ENCODE measurements at regions not wholly inside any gene's neighbourhood (a gene's known extent, or its start where the extent isn't known, plus 50 kb on each side); places are given as distances from the start of the nearest gene placed in this dataset.

- no peak overlapping the region for H2AFZ ChIP-seq (ENCODE audit: low read length)
- H3K18ac ChIP-seq (ENCODE audit: low read length) = peak overlapping the region; percentile 15
- WGBS, 2 donors (ENCODE audit: extremely low coverage in 2 of 2, insufficient read length in 2 of 2, insufficient replicate concordance in 1 of 2) = no CpG with 5 or more reads among the region's 5 CpGs
- H3K23ac ChIP-seq (ENCODE audit: low read depth, low read length, poor library complexity) = no peak overlapping the region
- no peak overlapping the region for H2BK5ac ChIP-seq (ENCODE audit: low read length)
- no peaks in the 10 kb centered on the region for H3K27me3 ChIP-seq (ENCODE audit: control insufficient read depth in 3 of 3, insufficient read depth in 3 of 3, low read depth in 1 of 3, low read length in 3 of 3)
- H3K4me1 ChIP-seq (ENCODE audit: control insufficient read depth in 2 of 2, insufficient read depth in 1 of 2, low read depth in 1 of 2, low read length in 2 of 2) = no peaks in the 10 kb centered on the region
- no peak overlapping the region for H3K4ac ChIP-seq (ENCODE audit: low read length)
- no peak overlapping the region for H2BK15ac ChIP-seq (ENCODE audit: low read length)
- H4K91ac ChIP-seq (ENCODE audit: low read depth, low read length, poor library complexity) = no peak overlapping the region
- no peak overlapping the region for H3K4me3 ChIP-seq (ENCODE audit: low read length in 2 of 2)
- H3K79me1 ChIP-seq (ENCODE audit: low read depth, low read length) = no peaks in the 10 kb centered on the region
- H3K9me3 ChIP-seq (replicated peaks in 1 of 2; ENCODE audit: control insufficient read depth in 2 of 2, insufficient read depth in 1 of 2, low read depth in 1 of 2, low read length in 2 of 2) = no peaks in the 10 kb centered on the region
- no peak overlapping the region for H2BK120ac ChIP-seq (ENCODE audit: low read depth, low read length)
- peak overlapping the region; percentile 38 for H3K9ac ChIP-seq (ENCODE audit: low read depth, low read length, poor library complexity)
- no peak overlapping the region for H2AK5ac ChIP-seq (ENCODE audit: low read depth, low read length)
- no peak overlapping the region for H3K14ac ChIP-seq (ENCODE audit: low read length)
- H3K36me3 ChIP-seq (replicated peaks in 1 of 2; ENCODE audit: control insufficient read depth in 2 of 2, insufficient read depth in 2 of 2, low read length in 2 of 2) = no peaks in the 10 kb centered on the region
- H4K8ac ChIP-seq (ENCODE audit: low read depth, low read length) = no peak overlapping the region
- no peak overlapping the region for H3K4me2 ChIP-seq (ENCODE audit: insufficient read depth, low read length, poor library complexity, severe bottlenecking)
- no peak for DNase-seq (ENCODE audit: low spot score)
- H3K27ac ChIP-seq (replicated peaks; ENCODE audit: low read length) = no peak overlapping the region
- H2BK12ac ChIP-seq (ENCODE audit: low read length) = no peak overlapping the region
These were observed 174.4 kb upstream of the KIAA1217 start for GRCh38 chr10:24034571-24034970.

- H2AFZ ChIP-seq (ENCODE audit: low read length) = no peak overlapping the region
- no peak overlapping the region for H3K4me2 ChIP-seq (ENCODE audit: insufficient read depth, low read length, poor library complexity, severe bottlenecking)
- no peaks in the 10 kb centered on the region for H3K4me1 ChIP-seq (ENCODE audit: control insufficient read depth in 2 of 2, insufficient read depth in 1 of 2, low read depth in 1 of 2, low read length in 2 of 2)
- no peak overlapping the region for H2AK5ac ChIP-seq (ENCODE audit: low read depth, low read length)
- H3K9me3 ChIP-seq (replicated peaks in 1 of 2; ENCODE audit: control insufficient read depth in 2 of 2, insufficient read depth in 1 of 2, low read depth in 1 of 2, low read length in 2 of 2) = no peaks in the 10 kb centered on the region
- no peak overlapping the region for H2BK120ac ChIP-seq (ENCODE audit: low read depth, low read length)
- H3K4ac ChIP-seq (ENCODE audit: low read length) = no peak overlapping the region
- H3K27me3 ChIP-seq (ENCODE audit: control insufficient read depth in 3 of 3, insufficient read depth in 3 of 3, low read depth in 1 of 3, low read length in 3 of 3) = no peaks in the 10 kb centered on the region
- H2BK5ac ChIP-seq (ENCODE audit: low read length) = no peak overlapping the region
- no CpG with 5 or more reads among the region's 4 CpGs for WGBS, 2 donors (ENCODE audit: extremely low coverage in 2 of 2, insufficient read length in 2 of 2, insufficient replicate concordance in 1 of 2)
- H3K14ac ChIP-seq (ENCODE audit: low read length) = no peak overlapping the region
- H3K79me1 ChIP-seq (ENCODE audit: low read depth, low read length) = no peaks in the 10 kb centered on the region
- H3K4me3 ChIP-seq (ENCODE audit: low read length in 2 of 2) = no peak overlapping the region
- no peaks in the 10 kb centered on the region for H3K36me3 ChIP-seq (replicated peaks in 1 of 2; ENCODE audit: control insufficient read depth in 2 of 2, insufficient read depth in 2 of 2, low read length in 2 of 2)
- no peak overlapping the region for H3K27ac ChIP-seq (replicated peaks; ENCODE audit: low read length)
- no peak for DNase-seq (ENCODE audit: low spot score)
- H3K9ac ChIP-seq (ENCODE audit: low read depth, low read length, poor library complexity) = no peak overlapping the region
- no peak overlapping the region for H2BK12ac ChIP-seq (ENCODE audit: low read length)
- no peak overlapping the region for H3K18ac ChIP-seq (ENCODE audit: low read length)
- H3K23ac ChIP-seq (ENCODE audit: low read depth, low read length, poor library complexity) = no peak overlapping the region
- no peak overlapping the region for H2BK15ac ChIP-seq (ENCODE audit: low read length)
- no peak overlapping the region for H4K91ac ChIP-seq (ENCODE audit: low read depth, low read length, poor library complexity)
- no peak overlapping the region for H4K8ac ChIP-seq (ENCODE audit: low read depth, low read length)
These were observed 173.2 kb upstream of the KIAA1217 start for GRCh38 chr10:24035761-24036160.

GRCh38 chr10:24039315-24039714 is 169.6 kb upstream of the KIAA1217 start:
- Histone ChIP-seq H2AK5ac (ENCODE audit: low read depth, low read length) (no peak overlapping the region), H2BK5ac (ENCODE audit: low read length) (no peak overlapping the region), H3K4me3 (ENCODE audit: low read length in 2 of 2) (no peak overlapping the region), H3K27me3 (ENCODE audit: control insufficient read depth in 3 of 3, insufficient read depth in 3 of 3, low read depth in 1 of 3, low read length in 3 of 3) (no peaks in the 10 kb centered on the region), H2AFZ (ENCODE audit: low read length) (no peak overlapping the region), H3K36me3 (replicated peaks in 1 of 2; ENCODE audit: control insufficient read depth in 2 of 2, insufficient read depth in 2 of 2, low read length in 2 of 2) (no peaks in the 10 kb centered on the region), H3K4me1 (ENCODE audit: control insufficient read depth in 2 of 2, insufficient read depth in 1 of 2, low read depth in 1 of 2, low read length in 2 of 2) (peaks cover 0 to 5% of the 10 kb centered on the region in 2 donors), H3K9me3 (replicated peaks in 1 of 2; ENCODE audit: control insufficient read depth in 2 of 2, insufficient read depth in 1 of 2, low read depth in 1 of 2, low read length in 2 of 2) (no peaks in the 10 kb centered on the region), H2BK120ac (ENCODE audit: low read depth, low read length) (no peak overlapping the region), H2BK12ac (ENCODE audit: low read length) (no peak overlapping the region), H3K18ac (ENCODE audit: low read length) (no peak overlapping the region), H4K91ac (ENCODE audit: low read depth, low read length, poor library complexity) (no peak overlapping the region), H3K27ac (replicated peaks; ENCODE audit: low read length) (no peak overlapping the region), H3K79me1 (ENCODE audit: low read depth, low read length) (no peaks in the 10 kb centered on the region), H3K4ac (ENCODE audit: low read length) (no peak overlapping the region), H3K23ac (ENCODE audit: low read depth, low read length, poor library complexity) (no peak overlapping the region), H2BK15ac (ENCODE audit: low read length) (no peak overlapping the region), H3K4me2 (ENCODE audit: insufficient read depth, low read length, poor library complexity, severe bottlenecking) (no peak overlapping the region), H3K9ac (ENCODE audit: low read depth, low read length, poor library complexity) (no peak overlapping the region), H4K8ac (ENCODE audit: low read depth, low read length) (no peak overlapping the region), H3K14ac (ENCODE audit: low read length) (no peak overlapping the region)
- WGBS, 2 donors (ENCODE audit: extremely low coverage in 2 of 2, insufficient read length in 2 of 2, insufficient replicate concordance in 1 of 2) = no CpG with 5 or more reads among the region's 5 CpGs
- DNase-seq (ENCODE audit: low spot score) = no peak

- H3K9ac ChIP-seq (ENCODE audit: low read depth, low read length, poor library complexity) = no peak overlapping the region
- no CpG with 5 or more reads among the region's 3 CpGs for WGBS, 2 donors (ENCODE audit: extremely low coverage in 2 of 2, insufficient read length in 2 of 2, insufficient replicate concordance in 1 of 2)
- H3K79me1 ChIP-seq (ENCODE audit: low read depth, low read length) = no peaks in the 10 kb centered on the region
- H4K91ac ChIP-seq (ENCODE audit: low read depth, low read length, poor library complexity) = no peak overlapping the region
- no peak overlapping the region for H2AFZ ChIP-seq (ENCODE audit: low read length)
- no peak overlapping the region for H3K18ac ChIP-seq (ENCODE audit: low read length)
- no peak overlapping the region for H4K8ac ChIP-seq (ENCODE audit: low read depth, low read length)
- H2AK5ac ChIP-seq (ENCODE audit: low read depth, low read length) = no peak overlapping the region
- no peak overlapping the region for H3K27ac ChIP-seq (replicated peaks; ENCODE audit: low read length)
- H2BK5ac ChIP-seq (ENCODE audit: low read length) = no peak overlapping the region
- no peak overlapping the region for H2BK15ac ChIP-seq (ENCODE audit: low read length)
- no peak overlapping the region for H3K14ac ChIP-seq (ENCODE audit: low read length)
- no peak overlapping the region for H2BK120ac ChIP-seq (ENCODE audit: low read depth, low read length)
- no peaks in the 10 kb centered on the region for H3K9me3 ChIP-seq (replicated peaks in 1 of 2; ENCODE audit: control insufficient read depth in 2 of 2, insufficient read depth in 1 of 2, low read depth in 1 of 2, low read length in 2 of 2)
- H2BK12ac ChIP-seq (ENCODE audit: low read length) = no peak overlapping the region
- H3K4me3 ChIP-seq (ENCODE audit: low read length in 2 of 2) = no peak overlapping the region
- H3K4me1 ChIP-seq (ENCODE audit: control insufficient read depth in 2 of 2, insufficient read depth in 1 of 2, low read depth in 1 of 2, low read length in 2 of 2) = peaks cover 0 to 5% of the 10 kb centered on the region in 2 donors
- H3K27me3 ChIP-seq (ENCODE audit: control insufficient read depth in 3 of 3, insufficient read depth in 3 of 3, low read depth in 1 of 3, low read length in 3 of 3) = no peaks in the 10 kb centered on the region
- H3K36me3 ChIP-seq (replicated peaks in 1 of 2; ENCODE audit: control insufficient read depth in 2 of 2, insufficient read depth in 2 of 2, low read length in 2 of 2) = no peaks in the 10 kb centered on the region
- no peak for DNase-seq (ENCODE audit: low spot score)
- H3K23ac ChIP-seq (ENCODE audit: low read depth, low read length, poor library complexity) = no peak overlapping the region
- no peak overlapping the region for H3K4me2 ChIP-seq (ENCODE audit: insufficient read depth, low read length, poor library complexity, severe bottlenecking)
- H3K4ac ChIP-seq (ENCODE audit: low read length) = no peak overlapping the region
These were observed 169.0 kb upstream of the KIAA1217 start for GRCh38 chr10:24039897-24040296.
